Sigmoid colon (tissue), 4 donors: ENCODE measurements at regions not wholly inside any gene's neighbourhood (a gene's known extent, or its start where the extent isn't known, plus 50 kb on each side); places are given as distances from the start of the nearest gene placed in this dataset.

ENCODE experiments used
- EP300 ChIP-seq, 4 donors: sonication (generic); formaldehyde crosslinking; IDR thresholded peaks; one replicate each; pipeline ENCODE4 v1.6.1; 2017; ENCODE audit warnings: antibody characterized with exemption in 4 of 4
- POLR2A ChIP-seq, 2 donors: fragments of 450-650 bp; IDR thresholded peaks; one replicate each; pipeline ENCODE4 v1.6.1; 2016; ENCODE audit warnings: antibody characterized with exemption in 2 of 2, mild to moderate bottlenecking in 2 of 2, moderate library complexity in 2 of 2
- TF ChIP-seq, protein P1 (sequence below), 4 experiments: fragments of 450-650 bp in 3 of 4; fragments of 200-600 bp in 1 of 4; IDR thresholded peaks; one replicate each; pipeline ENCODE4 v1.5.1; 2016 to 2019; ENCODE audit warnings: antibody characterized with exemption in 4 of 4, mild to moderate bottlenecking in 3 of 4, moderate library complexity in 2 of 4

DNA sequence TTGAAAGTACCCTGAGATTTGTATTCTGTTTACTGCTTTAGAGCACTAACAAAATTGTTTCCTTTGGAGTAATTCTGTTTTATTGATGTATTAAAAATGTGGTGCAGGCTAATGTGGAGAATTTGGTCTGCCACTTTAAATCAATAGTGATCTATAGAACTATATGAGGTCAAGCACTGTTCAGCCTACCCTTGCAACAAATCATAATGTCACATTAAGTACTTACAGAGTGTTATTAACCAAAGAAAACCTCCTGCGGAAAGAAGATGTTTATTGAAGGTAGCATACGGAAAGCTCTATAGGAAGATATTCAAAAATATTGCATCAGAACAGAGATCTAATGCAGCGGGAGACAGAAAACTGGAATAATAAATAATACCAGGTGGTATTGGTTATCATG, 865.0 kb upstream of the TYRP1 start:
- no peak for TF ChIP-seq EP300 (IDR thresholded peaks at IDR 0.05)
- TF ChIP-seq, protein P1, sequence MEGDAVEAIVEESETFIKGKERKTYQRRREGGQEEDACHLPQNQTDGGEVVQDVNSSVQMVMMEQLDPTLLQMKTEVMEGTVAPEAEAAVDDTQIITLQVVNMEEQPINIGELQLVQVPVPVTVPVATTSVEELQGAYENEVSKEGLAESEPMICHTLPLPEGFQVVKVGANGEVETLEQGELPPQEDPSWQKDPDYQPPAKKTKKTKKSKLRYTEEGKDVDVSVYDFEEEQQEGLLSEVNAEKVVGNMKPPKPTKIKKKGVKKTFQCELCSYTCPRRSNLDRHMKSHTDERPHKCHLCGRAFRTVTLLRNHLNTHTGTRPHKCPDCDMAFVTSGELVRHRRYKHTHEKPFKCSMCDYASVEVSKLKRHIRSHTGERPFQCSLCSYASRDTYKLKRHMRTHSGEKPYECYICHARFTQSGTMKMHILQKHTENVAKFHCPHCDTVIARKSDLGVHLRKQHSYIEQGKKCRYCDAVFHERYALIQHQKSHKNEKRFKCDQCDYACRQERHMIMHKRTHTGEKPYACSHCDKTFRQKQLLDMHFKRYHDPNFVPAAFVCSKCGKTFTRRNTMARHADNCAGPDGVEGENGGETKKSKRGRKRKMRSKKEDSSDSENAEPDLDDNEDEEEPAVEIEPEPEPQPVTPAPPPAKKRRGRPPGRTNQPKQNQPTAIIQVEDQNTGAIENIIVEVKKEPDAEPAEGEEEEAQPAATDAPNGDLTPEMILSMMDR (IDR thresholded peaks at IDR 0.05), result no peak
- TF ChIP-seq POLR2A (IDR thresholded peaks at IDR 0.05), result no peak
